IMR-90 (cell line): ENCODE measurements at regions not wholly inside any gene's neighbourhood (a gene's known extent, or its start where the extent isn't known, plus 50 kb on each side); places are given as distances from the start of the nearest gene placed in this dataset.

Source experiments
- MAZ ChIP-seq: IDR thresholded peaks from 2 replicates; pipeline ENCODE4 v1.6.1; 2012; ENCODE audit warnings: low read depth, mild to moderate bottlenecking, low read length, improper control_type of control experiment, moderate library complexity, borderline replicate concordance
- MXI1 ChIP-seq: IDR thresholded peaks from 2 replicates; pipeline ENCODE4 v1.6.1; 2012; ENCODE audit warnings: low read depth, mild to moderate bottlenecking, low read length, moderate library complexity, borderline replicate concordance
- NFE2L2 ChIP-seq: fragments of 150-350 bp; IDR thresholded peaks from 2 replicates; pipeline ENCODE4 v1.6.1; 2016; ENCODE audit warnings: low read depth, mild to moderate bottlenecking, low read length
- POLR2A ChIP-seq: IDR thresholded peaks from 2 replicates; pipeline ENCODE4 v1.6.1; 2012; ENCODE audit warnings: mild to moderate bottlenecking, low read depth, low read length
- TF ChIP-seq, protein P1 (sequence below): fragments of 150-350 bp; IDR thresholded peaks from 2 replicates; pipeline ENCODE4 v1.6.1; 2017; ENCODE audit warnings: mild to moderate bottlenecking, antibody characterized with exemption, low read length, low read depth
- TF ChIP-seq, protein P2 (sequence below): conservative IDR thresholded peaks from 2 replicates; pipeline ENCODE4 v1.5.1; 2012; ENCODE audit warnings: mild to moderate bottlenecking, low read depth, low read length, improper control_type of control experiment

DNA sequence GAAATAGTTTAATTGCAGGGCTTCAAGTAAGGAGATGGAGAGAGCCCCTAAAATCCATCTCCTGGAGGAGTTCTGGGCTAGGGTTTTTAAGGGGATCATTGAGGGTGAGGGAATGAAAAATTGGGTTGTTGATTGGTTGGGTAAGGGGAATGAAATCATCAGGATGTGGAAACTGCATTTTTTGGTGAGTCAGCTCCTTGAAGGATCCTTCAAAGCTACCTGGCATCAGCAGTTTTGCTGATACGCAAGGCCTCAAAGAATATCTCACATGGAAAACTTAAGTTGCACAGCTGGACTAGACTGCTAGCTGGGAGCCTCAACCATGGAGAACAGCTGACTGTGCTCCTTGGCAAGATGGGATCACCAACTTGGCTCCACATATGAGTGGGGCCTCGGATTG is 136.7 kb downstream of the FGF10 start:
- TF ChIP-seq, protein P1, sequence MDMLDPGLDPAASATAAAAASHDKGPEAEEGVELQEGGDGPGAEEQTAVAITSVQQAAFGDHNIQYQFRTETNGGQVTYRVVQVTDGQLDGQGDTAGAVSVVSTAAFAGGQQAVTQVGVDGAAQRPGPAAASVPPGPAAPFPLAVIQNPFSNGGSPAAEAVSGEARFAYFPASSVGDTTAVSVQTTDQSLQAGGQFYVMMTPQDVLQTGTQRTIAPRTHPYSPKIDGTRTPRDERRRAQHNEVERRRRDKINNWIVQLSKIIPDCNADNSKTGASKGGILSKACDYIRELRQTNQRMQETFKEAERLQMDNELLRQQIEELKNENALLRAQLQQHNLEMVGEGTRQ, result no peak
- TF ChIP-seq, protein P2, sequence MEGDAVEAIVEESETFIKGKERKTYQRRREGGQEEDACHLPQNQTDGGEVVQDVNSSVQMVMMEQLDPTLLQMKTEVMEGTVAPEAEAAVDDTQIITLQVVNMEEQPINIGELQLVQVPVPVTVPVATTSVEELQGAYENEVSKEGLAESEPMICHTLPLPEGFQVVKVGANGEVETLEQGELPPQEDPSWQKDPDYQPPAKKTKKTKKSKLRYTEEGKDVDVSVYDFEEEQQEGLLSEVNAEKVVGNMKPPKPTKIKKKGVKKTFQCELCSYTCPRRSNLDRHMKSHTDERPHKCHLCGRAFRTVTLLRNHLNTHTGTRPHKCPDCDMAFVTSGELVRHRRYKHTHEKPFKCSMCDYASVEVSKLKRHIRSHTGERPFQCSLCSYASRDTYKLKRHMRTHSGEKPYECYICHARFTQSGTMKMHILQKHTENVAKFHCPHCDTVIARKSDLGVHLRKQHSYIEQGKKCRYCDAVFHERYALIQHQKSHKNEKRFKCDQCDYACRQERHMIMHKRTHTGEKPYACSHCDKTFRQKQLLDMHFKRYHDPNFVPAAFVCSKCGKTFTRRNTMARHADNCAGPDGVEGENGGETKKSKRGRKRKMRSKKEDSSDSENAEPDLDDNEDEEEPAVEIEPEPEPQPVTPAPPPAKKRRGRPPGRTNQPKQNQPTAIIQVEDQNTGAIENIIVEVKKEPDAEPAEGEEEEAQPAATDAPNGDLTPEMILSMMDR, result no peak
- TF ChIP-seq POLR2A, result no peak
- TF ChIP-seq NFE2L2, result no peak
- TF ChIP-seq MAZ, result no peak
- TF ChIP-seq MXI1, result no peak
